ENCODE measurements at regions not wholly inside any gene's neighbourhood (a gene's known extent, or its start where the extent isn't known, plus 50 kb on each side); places are given as distances from the start of the nearest gene placed in this dataset.

DNA sequence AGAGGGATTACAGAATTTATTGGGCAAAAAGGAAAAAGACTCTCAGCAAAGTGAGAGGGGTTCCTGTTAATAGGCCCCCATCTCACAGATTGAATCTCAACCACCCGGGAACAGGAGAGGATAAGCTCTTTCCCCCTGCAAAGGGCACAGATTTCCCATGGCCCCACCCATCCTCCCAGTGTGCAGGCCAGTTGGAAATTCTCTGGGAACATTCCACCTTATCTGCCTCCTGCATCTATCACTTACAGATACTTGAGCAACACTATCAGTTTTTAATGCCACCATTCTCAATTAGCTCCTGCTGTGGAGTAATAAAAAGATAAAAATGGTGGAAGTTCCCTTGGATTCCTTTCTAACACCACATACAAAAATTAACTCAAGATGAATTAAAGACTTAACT is 350.0 kb upstream of the BCHE start:
- DNase-seq = no peak

DNA sequence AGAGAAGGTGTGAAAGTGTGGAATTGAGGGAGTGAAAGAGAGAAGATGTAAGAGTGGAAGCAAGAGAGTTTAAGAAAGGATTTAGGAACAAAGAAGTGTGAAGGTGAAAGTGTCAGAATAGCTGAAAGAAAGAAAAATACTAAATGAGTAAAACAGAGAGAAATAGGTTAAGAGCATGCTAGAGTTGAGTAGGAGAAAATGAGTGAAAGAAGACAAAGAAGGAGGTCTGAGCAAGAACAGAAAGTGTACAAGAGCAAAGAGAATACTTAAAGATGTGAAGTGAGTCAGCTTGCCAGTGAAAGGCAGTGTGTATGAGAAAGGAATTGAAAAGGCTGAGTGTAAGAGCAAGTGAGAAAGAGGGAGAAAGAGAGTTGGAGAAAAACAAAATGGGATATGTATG is 348.8 kb upstream of the BCHE start:
- DNase-seq = no peak

DNA sequence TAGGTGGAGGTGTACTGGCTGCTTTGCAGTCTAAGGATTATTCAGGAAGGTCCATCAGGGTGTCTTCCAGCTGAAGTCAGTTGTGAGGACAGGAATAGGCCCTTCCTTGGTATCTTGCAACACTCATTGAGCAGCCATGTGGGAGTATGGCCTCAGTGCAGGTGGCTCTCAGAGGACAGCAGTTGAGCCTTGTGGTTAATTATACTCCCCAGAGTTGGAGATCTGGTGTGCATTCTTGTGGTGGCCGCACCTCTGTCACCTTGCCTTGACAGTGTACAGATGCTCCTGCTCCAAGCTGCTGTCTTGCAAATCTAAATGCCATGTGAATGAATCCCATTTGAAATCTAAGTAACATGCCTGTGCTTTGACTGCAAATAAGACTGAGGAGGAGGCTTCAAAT is 339.9 kb upstream of the BCHE start:
- DNase-seq = no peak

DNA sequence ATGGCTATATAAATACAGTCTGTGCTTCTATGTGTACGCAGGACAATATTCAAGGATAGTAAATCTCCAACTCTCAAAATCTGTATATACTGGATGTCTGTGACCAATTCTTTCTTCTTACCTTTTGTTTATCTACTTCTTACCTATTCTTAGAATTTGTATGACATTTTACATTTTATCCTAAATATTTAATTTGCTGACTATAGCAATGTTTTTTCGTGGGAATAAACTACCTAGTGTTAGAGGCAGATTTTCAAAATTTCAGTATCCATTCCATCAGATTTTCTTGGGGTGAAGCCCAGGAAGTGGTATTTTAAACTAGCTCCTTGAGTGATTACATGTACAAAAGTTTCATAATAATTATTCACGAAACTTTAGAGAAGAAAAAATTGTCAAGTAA is 334.5 kb upstream of the BCHE start:
- no peak for DNase-seq

DNA sequence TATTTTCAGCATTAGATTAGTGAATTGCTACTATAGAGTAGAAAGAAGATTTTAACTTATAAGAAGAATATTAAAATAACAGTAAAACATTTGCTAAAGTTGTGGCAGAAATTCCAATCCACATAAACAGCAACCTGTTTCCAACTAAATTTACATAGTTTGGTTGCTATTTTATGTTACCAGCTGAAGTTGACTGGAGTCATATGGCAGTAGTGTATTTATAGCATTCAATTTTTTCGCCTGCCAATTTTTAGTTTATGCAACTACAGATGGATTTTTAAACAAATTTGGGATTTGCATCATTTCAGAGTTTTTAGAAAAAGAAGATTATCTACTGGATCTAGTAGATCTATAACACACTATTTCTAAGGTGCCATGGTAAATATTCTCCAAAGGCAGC is 332.5 kb upstream of the BCHE start:
- DNase-seq = no peak

DNA sequence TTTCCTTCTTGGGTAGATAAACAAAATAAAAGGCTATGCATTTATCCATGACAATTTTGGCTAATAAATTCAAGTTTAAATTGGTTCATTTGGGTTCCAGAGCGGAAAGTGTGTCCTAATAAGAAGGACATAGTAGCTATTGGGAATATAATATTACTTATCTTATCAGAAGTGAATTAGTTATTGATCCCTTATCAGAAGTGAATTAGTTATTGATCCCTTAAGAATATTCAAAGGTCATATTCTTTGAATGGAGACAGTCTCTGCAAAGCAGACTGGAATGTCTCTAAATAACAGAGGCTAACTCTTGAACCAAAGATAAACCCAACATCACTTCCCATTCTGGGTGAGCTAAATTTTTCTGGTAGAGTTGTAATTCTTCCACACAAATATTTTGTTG is 290.7 kb upstream of the BCHE start:
- no peak for DNase-seq

DNA sequence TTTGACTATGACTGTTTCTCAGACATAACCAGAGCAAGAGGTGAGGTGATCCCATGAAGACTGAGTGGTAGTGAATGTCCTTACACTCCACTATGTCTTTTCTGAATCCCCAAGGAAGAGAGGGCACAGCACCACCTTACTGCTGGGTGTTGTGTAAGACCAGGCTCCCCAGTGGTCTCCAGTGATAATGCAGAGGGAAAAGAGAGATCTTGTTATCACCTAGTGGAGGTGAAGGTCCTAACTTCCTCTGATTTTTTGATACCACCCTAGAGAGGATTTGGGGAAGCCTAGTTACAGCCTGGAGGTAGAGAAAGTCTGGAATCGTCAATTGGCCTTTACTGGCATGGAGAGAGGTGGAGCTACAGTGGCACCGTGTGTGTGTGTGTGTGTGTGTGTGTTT is 288.0 kb upstream of the BCHE start:
- no peak for DNase-seq

DNA sequence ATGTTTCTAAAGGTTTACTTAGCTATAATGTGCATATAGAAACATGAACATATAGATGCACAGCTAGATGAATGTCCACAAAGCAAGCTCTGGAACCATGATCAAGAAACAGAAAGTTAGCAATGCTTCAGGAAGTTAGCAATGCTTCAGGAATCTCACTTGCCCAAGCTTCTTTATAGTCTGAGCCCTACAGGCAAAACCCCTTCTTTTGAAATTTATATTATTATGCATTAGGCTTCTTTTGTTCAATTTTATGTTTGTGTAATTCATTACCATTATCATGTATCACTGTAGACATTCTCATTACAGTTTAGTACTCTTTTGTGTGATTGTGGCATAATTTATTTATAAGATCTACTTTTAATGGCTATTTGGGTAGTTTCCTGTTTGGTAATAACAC is 286.4 kb upstream of the BCHE start:
- no peak for DNase-seq

DNA sequence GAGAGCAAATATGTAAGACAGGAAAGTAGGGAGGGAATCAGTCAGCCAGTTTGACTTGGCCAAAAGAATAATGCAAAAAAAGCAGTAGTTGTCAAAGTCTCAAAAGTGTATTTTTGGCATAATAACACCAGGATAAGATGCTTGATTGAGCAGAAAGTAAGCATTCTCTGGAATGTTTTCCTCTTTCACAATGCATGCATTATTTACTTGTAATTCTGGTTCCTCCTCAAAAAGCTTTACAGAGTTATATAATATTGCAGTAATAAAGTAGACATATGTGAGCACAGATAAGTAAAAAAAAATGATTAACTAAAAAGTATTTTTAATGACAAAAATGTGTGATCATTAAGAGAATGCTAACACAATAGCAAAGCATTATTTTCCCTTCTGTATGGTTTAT is 285.9 kb upstream of the BCHE start:
- DNase-seq = no peak

DNA sequence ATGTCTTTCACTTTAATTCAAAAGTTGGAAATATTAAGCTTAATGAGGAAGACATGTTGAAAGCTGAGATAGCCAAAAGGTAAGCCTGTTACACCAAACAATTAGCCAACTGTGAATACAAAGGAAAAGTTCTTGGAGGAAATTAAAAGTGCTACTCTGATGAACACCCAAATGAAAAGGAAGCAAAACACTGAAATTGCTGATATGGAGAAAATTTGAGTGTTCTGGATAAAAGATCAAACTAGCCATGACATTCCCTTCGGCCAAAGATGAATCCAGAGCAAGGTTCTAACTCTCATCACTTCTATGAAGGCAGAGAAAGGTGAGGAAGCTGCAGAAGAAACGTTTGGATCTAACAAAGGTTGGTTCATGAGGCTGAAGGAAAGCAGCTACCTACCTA is 280.8 kb upstream of the BCHE start:
- no peak for DNase-seq

DNA sequence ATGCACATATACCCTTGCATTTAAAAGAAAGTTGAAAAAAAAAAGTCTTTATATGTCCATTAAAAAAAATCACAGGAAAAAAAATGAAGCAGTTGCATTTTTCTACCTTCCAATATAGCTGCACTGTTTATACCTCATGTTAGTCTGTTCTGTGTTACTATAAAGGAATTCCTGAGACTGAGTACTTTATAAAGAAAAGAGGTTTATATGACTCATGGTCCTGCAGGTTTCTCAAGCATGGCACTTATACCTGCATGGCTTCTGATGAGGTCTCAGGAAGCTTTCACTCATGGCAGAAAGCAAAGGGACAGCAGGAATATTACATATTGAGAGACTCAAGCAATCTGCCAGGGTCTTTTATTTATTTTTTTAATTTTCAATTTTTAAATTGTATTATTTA is 277.2 kb upstream of the BCHE start:
- no peak for DNase-seq

DNA sequence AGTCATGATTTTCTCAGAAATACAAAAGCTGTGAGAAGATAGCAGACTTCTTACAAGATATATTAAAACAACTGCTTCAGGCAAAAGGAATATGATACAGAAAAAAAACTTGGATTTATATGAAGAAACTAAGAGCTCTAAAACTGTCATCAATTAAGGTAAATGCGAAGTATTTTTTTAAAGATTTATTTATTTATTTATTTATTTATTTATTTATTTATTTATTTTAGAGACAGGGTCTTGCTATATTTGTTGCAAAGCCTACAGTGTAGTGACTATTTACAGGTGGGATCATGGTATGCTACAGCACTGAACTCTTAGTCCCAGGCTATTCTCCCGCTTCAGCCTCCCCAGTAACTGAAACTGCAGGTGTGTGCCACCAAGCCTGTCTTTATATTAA is 274.3 kb upstream of the BCHE start:
- DNase-seq = no peak

DNA sequence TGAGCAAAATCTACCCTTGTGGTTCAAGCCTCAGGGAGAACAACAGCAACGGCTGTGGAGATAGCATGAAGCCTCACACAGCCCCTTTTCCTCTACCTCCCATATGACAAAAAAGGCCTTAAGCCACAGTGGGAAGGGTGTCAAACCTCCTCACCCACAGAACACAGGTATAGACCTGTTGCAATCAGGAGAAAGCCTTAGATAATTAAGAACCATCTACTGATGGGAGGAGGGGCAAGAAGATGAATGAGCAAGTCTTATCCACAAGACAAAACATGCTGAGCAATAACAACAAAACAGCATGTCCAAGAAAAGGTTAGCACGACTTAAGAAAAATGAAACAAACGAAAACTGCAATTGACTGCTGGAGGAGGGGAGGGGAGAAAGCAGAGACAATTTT is 272.9 kb upstream of the BCHE start:
- DNase-seq = no peak

DNA sequence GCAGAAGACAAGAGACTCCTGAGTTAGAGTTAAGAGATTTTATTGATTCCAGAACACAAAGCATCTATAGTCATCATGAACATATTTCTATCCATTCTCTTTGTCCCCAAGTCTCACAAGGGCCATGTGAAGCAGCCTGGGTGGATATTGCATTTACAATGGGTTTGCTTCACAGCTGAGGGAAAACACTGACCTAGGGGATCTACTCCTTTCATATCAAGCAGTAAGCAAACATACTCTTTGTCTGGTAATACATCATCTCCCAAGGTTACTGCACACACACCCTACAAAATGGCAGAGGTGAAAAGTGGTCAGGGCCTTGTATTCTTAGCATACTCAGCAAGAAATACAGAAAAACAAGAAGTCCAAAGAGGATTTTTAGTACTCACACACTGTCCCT is 267.7 kb upstream of the BCHE start:
- no peak for DNase-seq

DNA sequence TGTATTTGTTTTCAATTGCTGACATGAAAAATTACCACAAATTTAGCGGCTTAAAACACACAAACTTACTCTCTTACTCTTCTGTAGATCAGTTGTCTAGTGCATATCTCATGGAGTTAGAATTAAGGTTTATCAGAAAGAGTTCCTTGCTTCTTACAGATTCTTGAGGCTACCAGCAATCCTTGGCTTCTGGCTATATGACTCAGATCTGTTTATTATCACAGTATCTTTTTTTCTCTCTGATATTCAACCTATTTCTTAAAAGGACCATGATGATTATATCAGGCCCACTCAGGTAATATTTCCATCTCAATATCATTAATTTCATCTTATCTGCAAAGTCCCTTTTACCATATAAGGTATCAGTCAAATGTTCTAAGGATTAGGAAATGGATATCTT is 263.5 kb upstream of the BCHE start:
- no peak for DNase-seq

DNA sequence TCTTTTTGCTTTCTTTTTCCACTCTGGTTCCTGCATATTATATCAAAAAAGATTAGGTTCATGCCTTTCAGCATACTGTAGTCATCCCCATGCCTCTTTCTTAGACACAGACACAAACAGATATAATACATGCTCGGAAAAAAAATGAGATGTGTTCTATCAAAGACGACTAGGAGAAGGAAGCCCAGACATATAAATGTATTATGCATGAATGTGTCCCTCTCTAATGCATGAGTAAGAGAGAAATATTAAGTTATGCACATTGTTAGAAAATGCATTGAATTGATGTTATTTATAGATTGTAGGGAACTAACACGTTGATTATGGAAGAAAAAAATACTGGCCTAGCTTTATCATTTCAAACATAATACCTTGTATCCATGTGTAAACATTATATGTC is 252.4 kb upstream of the BCHE start:
- DNase-seq = no peak

DNA sequence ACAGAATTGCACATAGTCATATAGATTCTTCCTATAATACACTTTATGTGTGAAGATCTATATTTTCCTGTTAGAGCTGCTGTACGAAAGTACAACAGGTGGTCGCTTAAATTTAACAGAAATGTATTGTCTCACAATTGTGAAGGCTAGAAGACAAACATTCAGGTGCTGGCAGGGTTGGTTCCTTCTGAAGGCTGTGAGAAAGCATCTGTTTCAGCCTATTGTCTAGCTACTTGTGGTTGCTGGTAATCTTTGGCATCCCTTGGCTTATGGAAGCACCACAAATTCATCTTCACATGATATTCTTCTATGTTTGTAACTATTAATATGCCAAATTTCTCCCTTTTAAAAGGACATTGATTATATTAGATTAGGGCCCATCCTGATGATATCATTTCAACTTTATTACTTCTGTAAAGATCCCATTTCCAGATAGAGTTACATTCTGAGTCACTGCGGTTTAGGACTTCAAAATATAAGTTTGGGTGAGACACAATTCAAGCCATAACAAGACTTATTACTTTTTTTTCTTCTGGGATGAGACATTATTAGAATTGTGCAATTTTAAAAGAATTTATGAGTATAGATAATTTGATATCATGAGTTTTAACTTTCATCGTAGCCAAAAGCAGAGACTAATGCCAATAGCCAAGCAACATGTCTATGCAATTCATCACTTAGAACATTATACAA is 248.1 kb upstream of the BCHE start:
- no peak for DNase-seq

DNA sequence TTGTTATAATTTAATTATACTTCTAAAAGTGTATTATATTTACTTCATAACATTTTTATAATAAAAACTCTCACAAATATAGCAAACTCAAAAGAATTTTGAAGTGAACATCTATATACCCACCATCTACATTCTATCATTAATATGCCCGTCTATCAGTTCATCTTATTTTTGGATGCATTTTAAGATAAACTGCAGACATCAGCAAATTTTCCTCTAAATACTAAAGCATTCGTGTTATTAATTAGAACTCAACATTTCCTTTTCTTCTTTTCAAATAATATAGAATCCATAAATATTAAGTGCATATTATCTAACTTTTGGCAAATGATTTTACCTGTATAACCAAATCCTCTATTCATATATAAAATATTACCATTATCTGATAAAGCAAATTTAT is 242.9 kb upstream of the BCHE start:
- no peak for DNase-seq

DNA sequence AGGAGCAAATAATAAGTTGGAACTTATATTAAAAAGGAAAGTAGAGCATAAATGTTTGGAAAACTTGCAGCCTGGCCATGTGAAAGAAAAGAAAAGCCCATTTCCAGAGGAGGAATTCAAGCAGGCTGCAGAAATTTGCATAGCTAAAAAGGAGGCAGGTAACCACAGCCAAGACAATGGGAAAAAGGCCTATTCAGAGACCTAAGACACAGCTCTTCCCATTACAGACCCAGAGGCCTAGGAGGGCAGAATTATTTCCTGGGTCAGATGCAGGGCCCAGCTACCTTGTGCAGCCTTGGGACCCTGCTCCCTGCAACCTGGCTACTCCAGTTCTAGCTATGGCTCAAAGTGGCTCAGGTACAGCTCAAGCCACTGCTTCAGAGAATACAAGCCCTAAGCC is 234.6 kb upstream of the BCHE start:
- DNase-seq = no peak

DNA sequence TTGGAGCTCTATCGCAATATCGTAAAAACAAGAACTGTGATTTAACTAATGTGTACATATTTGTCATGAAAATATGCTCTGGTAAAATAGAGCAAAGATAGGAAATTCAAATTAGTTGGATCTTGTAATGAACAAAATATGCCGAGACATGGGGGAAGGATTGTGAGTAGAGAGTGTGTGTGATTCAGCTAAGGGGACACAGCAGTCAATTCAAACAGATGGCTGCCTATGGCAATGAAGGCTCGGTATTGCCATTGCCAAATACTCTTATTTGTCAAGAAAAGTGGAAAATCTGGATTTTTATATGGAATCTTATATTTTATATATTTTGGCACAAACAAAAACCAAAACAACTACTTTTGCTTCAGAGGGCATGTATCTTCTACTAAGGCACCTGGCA is 227.3 kb upstream of the BCHE start:
- DNase-seq = no peak

DNA sequence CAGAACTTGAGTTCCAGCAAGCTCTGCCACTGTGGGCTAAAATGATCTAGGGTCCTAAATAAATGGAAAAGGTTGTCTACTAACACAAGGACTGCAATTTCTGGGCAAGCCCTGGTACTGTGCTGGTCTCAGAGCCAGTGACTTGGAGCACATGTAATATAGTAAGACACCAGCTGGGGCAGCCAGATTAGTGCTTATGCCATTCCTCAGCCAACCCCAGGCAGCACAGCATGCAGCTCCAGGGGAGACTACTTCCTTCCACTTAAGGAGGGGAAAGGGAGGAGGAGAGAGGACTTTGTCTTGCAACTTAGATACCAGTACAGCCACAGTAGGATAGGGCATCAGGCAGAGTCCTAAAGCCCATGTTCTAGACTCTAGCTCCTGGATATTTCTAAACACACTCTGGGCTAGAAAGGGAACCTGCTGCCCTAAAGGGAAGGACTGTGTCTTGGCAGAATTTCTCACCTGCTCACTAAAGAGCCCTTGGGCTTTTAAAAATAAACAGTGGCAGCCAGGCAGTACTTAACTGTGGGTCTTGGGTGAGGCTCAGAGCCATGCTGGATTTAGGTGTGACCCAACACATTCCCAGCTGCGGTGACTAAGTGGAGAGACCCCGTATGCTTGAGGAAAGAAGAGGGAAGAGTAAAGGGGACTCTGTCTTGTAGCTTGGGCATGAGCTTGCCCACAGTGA is 223.7 kb upstream of the BCHE start:
- DNase-seq = no peak

DNA sequence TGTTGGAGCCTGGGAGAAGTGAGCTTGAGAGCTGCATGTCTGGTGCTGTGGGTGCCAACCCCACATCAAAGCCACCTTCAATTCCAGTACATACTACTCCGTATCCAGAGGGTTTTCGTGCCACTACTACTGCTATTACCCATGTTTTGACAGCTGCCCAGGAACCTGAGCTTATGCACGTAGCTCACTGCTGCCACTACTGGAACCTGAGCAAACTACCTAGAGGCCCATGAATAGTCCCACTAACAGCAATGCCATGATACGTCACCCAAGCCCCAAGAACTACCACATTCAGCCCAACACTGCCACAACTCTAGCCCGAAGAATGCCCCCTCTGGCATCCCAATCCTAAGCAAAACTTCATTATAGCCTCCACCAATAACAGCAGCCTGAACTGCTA is 215.2 kb upstream of the BCHE start:
- DNase-seq = no peak

DNA sequence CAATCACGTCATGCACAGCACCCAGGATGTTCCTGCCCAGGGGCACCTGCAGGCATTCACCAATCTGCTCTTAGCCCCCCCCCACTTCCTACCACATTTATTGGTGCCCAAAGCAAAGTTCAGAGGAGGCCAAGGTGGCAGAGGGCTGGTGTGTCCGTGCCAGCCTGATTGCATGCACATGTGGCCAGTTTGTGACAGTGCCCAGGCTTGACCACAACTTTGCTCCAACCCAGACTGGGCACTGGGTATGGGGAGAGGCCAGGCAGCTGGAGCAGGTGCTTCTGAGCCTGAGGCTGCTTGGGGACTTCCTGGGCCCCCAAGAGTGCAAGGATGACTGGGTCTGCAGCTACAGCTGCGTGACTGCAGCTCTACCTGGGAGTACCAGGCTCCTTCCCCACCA is 192.3 kb upstream of the BCHE start:
- no peak for DNase-seq

DNA sequence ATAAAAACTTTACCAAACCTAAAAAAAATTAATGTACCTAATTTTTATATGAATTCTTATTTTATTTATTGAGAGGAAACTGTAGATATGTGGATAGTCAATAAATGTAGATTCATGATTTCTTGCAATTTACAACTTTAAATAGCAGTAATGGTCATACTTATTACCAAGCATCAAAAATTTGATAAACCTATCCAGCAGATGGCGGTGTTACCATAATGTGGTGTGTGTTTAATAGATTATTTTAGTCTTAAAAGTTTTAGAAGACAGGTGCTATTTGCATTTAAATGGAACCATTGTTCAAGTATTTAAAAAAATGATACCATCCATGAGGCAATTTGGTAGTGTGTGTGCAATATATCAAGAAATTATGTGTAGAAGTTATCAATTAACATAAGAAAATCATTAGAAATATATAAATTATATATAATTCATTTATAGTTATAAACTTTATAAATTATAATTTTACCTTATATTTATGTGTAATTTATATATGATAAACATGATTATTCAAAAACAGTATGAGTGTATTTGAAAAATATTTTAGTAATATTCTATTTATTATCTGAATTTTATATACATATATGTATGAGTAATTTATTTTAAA is 176.0 kb upstream of the BCHE start:
- no peak for DNase-seq

DNA sequence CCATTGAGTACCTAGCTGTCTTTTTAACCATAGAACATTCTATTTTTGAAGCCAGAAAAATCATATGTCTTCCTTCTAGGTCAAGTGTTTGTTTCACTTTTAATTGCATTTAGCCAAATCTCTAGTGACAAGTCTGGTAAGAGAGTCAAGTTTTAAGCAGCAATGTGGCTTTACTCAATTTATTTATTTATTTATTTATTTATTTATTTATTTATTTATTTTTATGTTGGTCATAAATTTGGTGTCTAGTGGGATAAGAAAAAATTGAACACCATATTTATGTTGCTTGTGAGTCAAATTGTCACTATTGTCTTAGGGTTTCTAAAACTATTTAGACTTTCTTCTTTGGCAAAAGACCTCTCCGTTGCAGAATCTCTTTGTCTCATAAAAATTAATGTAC is 174.5 kb upstream of the BCHE start:
- DNase-seq = no peak

All from right hindlimb (tissue), 1 donor.